Hypothalamus (tissue), 51 donors: ENCODE measurements at regions not wholly inside any gene's neighbourhood (a gene's known extent, or its start where the extent isn't known, plus 50 kb on each side); places are given as distances from the start of the nearest gene placed in this dataset.
"Not testable (repeated sequence)": the region's sequence is repeated elsewhere in the genome, so short reads cannot be mapped to it uniquely, and the experiment has no call there.

Experiments used
- DNase-seq, 51 donors: peaks; one replicate each; lab custom pipeline; 2025; lab: John Stamatoyannopoulos, UW

DNA sequence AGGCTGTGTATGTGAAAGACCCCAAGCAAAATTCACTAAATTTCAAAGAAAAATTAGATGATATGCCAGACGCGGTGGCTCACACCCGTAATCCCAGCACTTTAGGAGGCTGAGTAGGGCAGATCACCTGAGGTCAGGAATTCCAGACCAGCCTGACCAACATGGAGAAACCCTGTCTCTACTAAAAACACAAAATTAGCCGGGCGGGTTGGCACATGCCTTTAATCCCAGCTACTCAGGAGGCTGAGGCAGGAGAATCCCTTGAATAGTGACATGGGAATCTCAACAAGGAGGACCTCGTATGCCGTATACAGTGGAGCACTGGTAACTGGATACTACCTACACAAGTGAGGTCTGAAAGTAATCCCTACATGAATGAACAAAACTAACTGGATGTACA lies 92.7 kb upstream of the JARID2 start:
- no peak for DNase-seq

DNA sequence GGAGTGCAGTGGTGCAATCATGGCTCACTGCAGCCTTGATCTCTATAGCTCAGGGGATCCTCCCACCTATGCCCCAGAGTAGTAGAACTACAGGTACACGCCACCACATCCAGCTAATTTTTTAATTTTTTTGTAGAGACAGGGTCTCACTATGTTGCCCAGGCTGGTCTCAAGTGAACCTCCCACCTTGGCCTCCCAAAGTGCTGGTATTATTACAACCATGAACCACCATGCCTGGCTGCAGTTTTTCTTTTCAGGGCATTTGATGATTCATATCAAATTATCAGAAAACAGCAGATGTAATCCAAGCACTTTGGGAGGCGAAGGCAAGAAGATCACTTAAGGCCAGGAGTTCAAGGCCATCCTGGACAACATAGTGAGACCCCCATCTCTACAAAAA lies 88.4 kb upstream of the JARID2 start:
- DNase-seq, result no peak

DNA sequence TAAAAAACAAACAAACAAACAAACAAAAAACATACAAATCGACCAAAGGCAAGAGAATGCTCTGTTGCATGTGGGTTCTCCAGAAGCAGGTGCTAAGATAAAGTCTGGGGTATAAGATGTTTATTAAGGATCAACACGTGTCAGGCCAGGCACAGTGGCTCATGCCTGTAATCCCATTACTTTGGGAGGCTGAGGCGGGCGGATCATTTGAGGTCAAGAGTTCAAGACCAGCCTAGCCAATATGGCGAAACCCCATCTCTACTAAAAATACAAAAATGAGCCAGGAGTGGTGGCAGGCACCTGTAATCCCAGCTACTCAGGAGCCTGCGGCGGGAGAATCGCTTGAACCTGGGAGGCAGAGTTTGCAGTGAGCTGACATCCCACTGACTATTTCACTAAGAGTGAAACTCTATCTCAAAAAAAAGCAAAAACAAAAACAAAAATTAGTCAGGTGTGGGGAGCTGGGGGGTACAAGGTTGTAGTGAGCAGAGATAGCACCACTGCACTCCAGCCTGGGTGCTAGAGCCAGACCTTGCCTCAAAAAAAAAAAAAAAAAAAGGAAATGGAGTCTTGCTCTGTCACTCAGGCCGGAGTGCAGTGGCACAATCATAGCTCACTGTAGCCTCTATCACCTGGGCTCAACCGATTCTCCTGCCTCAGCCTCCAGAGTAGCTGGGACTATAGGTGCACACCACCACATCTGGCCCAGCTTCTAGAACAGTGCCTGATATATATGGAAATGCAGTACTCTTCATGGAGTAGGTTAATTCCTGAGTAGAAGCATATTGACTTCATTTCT lies 86.8 kb upstream of the JARID2 start:
- no peak for DNase-seq

GRCh38 chr6:15160812-15161211 lies 85.1 kb upstream of the JARID2 start:
- DNase-seq, result no peak

- not testable (repeated sequence) for DNase-seq
Measured at GRCh38 chr6:15164855-15165254, 81.0 kb upstream of the JARID2 start.

DNA sequence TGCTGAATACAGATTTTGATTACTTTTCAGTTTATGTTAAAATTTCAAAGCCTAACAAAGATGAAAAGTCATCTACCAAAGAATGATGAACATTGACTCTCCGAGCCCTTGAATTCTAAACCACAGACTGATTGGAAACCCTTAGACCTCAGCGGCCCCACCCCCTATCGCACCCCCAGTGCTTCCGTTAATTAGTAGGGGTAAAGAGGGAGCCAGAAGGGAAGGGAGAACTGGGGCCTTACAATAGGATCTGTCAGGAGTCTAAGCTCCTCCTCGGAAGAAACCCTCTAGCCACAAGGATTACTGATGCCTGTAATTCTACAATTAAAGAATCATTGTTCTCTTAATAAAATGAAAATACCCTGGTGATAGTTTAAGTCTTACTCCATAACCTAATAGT lies 79.7 kb upstream of the JARID2 start:
- DNase-seq, result no peak

DNA sequence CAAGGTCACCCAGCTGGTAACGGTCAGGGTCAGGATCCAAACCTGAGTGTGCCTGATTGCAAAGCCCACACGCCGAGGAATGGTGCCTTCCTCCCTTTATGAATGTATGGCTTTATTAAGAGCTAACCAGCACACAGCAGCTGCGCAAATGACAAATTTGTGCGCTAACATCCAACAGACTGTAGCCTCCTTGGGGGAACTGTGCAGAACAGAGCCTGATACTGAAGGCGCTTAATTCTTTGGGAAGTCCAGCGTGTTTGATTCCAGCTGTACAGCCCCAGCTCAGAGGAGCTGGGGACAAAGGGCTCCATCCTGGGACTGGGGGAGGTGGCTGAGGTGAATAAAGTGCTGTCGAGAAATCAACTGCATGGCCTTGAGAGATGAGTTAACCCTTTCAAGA lies 75.7 kb upstream of the JARID2 start:
- DNase-seq, result no peak

DNA sequence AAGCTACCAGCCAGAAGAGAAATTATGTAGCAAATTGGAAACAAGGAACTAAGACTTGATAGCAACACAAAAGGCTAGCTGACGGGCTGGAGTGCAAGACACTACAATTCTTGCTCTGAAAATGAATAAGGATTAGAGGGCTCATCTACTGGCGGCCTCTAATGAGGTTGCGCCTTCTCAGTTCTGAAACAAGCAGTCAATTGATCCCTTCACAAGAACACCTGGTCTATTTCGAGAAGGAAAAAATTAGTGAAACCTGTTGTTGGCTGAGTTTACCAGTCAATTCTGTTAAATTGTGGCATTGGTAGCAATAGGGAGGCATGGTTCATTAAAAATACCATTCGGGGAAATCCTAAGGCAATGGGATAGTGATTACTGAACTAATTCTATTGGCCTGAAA lies 74.8 kb upstream of the JARID2 start:
- no peak for DNase-seq

DNA sequence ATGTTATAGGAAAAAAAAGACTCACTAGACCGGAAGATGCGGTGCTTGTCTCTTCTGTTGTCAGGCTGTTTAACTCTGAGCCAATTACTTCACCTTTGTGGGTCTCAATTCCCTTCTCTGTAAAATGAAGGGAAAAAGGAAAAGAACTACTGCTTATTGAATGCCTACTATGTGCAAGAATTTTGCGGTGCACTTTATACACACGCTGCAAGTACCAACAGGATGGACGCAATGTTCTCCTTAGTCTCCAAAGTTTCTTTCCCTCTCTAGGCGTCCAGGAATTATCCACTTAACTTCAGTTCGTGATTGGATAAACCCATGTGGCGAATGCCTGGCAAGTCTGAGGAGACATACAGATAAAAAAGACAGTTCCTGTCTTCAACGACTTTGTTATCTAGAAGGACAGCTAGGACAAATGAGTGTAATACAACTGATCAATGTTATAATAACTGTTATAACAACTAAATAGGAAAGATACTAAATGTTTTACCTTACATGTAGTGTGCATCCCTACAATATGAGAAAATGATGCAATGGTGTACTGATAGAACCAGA lies 69.0 kb upstream of the JARID2 start:
- DNase-seq, result no peak

DNA sequence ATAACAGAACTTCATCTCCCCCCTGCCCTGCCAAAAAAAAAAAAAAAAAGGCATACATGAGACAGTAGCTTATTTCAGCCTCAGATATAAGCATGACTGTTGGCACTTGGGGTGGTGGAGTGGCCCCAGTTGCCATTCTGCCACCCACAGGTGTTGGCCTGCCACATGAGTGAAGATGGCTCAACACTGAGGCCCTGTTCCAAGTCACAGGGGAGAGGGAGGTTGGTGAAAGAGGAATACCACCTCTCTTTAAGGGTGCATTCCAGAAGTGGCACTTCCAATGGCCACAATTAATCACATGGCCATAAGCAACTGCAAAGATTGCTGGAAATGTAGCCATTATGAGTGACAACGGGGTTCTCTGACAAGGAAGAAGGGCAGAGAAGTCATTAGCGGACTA lies 61.9 kb upstream of the JARID2 start:
- DNase-seq, result no peak

- no peak for DNase-seq
Measured at GRCh38 chr6:15184441-15184861, 61.4 kb upstream of the JARID2 start.

DNA sequence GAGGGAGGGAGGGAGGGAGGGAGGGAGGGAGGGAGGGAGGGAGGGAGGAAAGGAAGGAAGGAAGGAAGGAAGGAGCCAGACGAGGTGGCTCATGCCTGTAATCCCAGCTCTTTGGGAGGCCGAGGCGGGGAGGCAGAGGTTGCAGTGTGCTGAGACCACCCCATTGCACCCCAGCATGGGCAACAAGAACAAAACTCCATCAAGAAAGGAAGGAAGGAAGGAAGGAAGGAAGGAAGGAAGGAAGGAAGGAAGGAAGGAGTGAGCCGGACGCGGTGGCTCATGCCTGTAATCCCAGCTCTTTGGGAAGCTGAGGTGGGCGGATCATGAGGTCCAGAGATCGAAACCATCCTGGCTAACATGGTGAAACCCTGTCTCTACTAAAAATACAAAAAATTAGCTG lies 60.8 kb upstream of the JARID2 start:
- DNase-seq, result not testable (repeated sequence)

- DNase-seq, result not testable (repeated sequence)
Measured at GRCh38 chr6:15193451-15193850, 52.4 kb upstream of the JARID2 start.

GRCh38 chr6:15194453-15194852 lies 51.4 kb upstream of the JARID2 start:
- no peak for DNase-seq
